ENCODE measurements at regions not wholly inside any gene's neighbourhood (a gene's known extent, or its start where the extent isn't known, plus 50 kb on each side); places are given as distances from the start of the nearest gene placed in this dataset.

- TF ChIP-seq DEAF1 (CRISPR knock-in tag; IDR thresholded peaks at IDR 0.05) (0 out of 2 replicates have a peak, but pooled peaks have one; percentile 37), PBX2 (CRISPR knock-in tag; IDR thresholded peaks at IDR 0.05; ENCODE audit: low read depth) (no peak), PBX2 (tag; conservative IDR thresholded peaks at IDR 0.05; ENCODE audit: low read depth) (peak; percentile 41), TAF9B (IDR thresholded peaks at IDR 0.05; ENCODE audit: partially characterized antibody) (no peak), ESRRA (IDR thresholded peaks at IDR 0.05; ENCODE audit: borderline replicate concordance, low read depth) (peak; percentile 22; the same call in 1 of the 2 replicates), CBX8 (IDR thresholded peaks at IDR 0.05; ENCODE audit: borderline replicate concordance, extremely low read depth, low read depth, low read length, poor library complexity, severe bottlenecking) (no peak), RAD21 (CRISPR knock-in tag; conservative IDR thresholded peaks at IDR 0.05 in 1 of 2, IDR thresholded peaks at IDR 0.05 in 1 of 2) (peak; percentile 37 to 65; a peak in 3 of 4 replicates), EP300 (IDR thresholded peaks at IDR 0.05; ENCODE audit: low read length) (no peak), KLF16 (IDR thresholded peaks at IDR 0.05) (0 out of 2 replicates have a peak, but pooled peaks have one; percentile 4)
- TF ChIP-seq, protein P1, sequence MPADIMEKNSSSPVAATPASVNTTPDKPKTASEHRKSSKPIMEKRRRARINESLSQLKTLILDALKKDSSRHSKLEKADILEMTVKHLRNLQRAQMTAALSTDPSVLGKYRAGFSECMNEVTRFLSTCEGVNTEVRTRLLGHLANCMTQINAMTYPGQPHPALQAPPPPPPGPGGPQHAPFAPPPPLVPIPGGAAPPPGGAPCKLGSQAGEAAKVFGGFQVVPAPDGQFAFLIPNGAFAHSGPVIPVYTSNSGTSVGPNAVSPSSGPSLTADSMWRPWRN (IDR thresholded peaks at IDR 0.05; ENCODE audit: low read depth) = no peak
These were observed 86.6 kb downstream of the ZNF330 start (continued) for GRCh38 chr4:141307241-141307689.
